ENCODE measurements at regions not wholly inside any gene's neighbourhood (a gene's known extent, or its start where the extent isn't known, plus 50 kb on each side); places are given as distances from the start of the nearest gene placed in this dataset.

GRCh38 chr7:136133551-136133950 is 156.4 kb upstream of the MTPN start:
- no peak for TF ChIP-seq EZH2 (IDR thresholded peaks at IDR 0.05; ENCODE audit: insufficient read depth, poor library complexity, severe bottlenecking)
- TF ChIP-seq EZH2phosphoT487 (IDR thresholded peaks at IDR 0.05; ENCODE audit: insufficient read depth, low read depth): no peak

Measured in GM23248 (cell line).